Astrocyte (in vitro differentiated cells and primary cell): ENCODE measurements at regions not wholly inside any gene's neighbourhood (a gene's known extent, or its start where the extent isn't known, plus 50 kb on each side); places are given as distances from the start of the nearest gene placed in this dataset.

Source experiments
- EZH2 ChIP-seq: IDR thresholded peaks from 2 replicates; pipeline ENCODE4 v1.6.1; 2012; ENCODE audit warnings: mild to moderate bottlenecking, low read length, inconsistent platforms; ENCODE audit not compliant: insufficient read depth
- TF ChIP-seq, protein P1 (sequence below): IDR thresholded peaks from 2 replicates; pipeline ENCODE4 v1.5.1; 2011; ENCODE audit warnings: low read depth, mild to moderate bottlenecking, inconsistent platforms, low read length, moderate library complexity; ENCODE audit not compliant: insufficient read depth

DNA sequence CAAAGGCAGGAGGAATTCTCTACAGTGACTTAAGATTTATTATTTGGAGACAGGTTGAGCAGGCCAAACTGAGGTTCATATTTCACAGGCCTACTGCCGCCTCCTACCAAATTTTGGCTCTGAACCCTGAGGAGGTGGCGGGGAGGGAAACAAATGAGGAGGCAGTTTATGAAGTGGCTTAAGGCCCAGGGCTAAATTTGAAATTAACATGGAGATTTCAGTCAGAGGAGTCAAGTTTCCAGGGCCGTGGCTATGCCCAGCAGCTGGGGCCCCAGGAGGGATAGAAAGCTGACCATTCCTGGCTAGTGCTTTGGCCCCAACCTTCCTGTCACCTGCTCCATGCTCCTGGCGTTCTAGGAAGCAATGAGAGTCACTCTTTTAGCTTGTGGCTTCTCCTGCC is 73.4 kb upstream of the ARHGAP36 start:
- TF ChIP-seq, protein P1, sequence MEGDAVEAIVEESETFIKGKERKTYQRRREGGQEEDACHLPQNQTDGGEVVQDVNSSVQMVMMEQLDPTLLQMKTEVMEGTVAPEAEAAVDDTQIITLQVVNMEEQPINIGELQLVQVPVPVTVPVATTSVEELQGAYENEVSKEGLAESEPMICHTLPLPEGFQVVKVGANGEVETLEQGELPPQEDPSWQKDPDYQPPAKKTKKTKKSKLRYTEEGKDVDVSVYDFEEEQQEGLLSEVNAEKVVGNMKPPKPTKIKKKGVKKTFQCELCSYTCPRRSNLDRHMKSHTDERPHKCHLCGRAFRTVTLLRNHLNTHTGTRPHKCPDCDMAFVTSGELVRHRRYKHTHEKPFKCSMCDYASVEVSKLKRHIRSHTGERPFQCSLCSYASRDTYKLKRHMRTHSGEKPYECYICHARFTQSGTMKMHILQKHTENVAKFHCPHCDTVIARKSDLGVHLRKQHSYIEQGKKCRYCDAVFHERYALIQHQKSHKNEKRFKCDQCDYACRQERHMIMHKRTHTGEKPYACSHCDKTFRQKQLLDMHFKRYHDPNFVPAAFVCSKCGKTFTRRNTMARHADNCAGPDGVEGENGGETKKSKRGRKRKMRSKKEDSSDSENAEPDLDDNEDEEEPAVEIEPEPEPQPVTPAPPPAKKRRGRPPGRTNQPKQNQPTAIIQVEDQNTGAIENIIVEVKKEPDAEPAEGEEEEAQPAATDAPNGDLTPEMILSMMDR: no peak
- TF ChIP-seq EZH2: no peak
